ENCODE measurements at regions not wholly inside any gene's neighbourhood (a gene's known extent, or its start where the extent isn't known, plus 50 kb on each side); places are given as distances from the start of the nearest gene placed in this dataset.

- Histone ChIP-seq H3K4me3 (ENCODE audit: insufficient read depth, low read depth, low read length, poor library complexity, severe bottlenecking) (no peak overlapping the region), H3K36me3 (ENCODE audit: control insufficient read depth, insufficient read depth, low read length) (no peaks in the 10 kb centered on the region), H3K27ac (ENCODE audit: insufficient read depth, low read length, poor library complexity, severe bottlenecking) (no peak overlapping the region), H3K9me3 (ENCODE audit: control insufficient read depth, low read length) (no peaks in the 10 kb centered on the region), H3K4me1 (ENCODE audit: control insufficient read depth, insufficient read depth, low read length, poor library complexity, severe bottlenecking) (no peaks in the 10 kb centered on the region), H3K27me3 (replicated peaks; ENCODE audit: control insufficient read depth, insufficient read depth, low read length, poor library complexity, severe bottlenecking) (no peaks in the 10 kb centered on the region)
- no peak for DNase-seq
Measured at GRCh38 chr10:118405928-118406327, 63.8 kb upstream of the FAM204A start.

GRCh38 chr10:118403967-118404366 lies 61.8 kb upstream of the FAM204A start:
- Histone ChIP-seq H3K27ac (ENCODE audit: insufficient read depth, low read length, poor library complexity, severe bottlenecking) (no peak overlapping the region), H3K27me3 (replicated peaks; ENCODE audit: control insufficient read depth, insufficient read depth, low read length, poor library complexity, severe bottlenecking) (no peaks in the 10 kb centered on the region), H3K4me3 (ENCODE audit: insufficient read depth, low read depth, low read length, poor library complexity, severe bottlenecking) (no peak overlapping the region), H3K4me1 (ENCODE audit: control insufficient read depth, insufficient read depth, low read length, poor library complexity, severe bottlenecking) (no peaks in the 10 kb centered on the region), H3K9me3 (ENCODE audit: control insufficient read depth, low read length) (no peaks in the 10 kb centered on the region), H3K36me3 (ENCODE audit: control insufficient read depth, insufficient read depth, low read length) (no peaks in the 10 kb centered on the region)
- no peak for DNase-seq

- no peak overlapping the region for H3K4me3 ChIP-seq (ENCODE audit: insufficient read depth, low read depth, low read length, poor library complexity, severe bottlenecking)
- no peaks in the 10 kb centered on the region for H3K9me3 ChIP-seq (ENCODE audit: control insufficient read depth, low read length)
- H3K36me3 ChIP-seq (ENCODE audit: control insufficient read depth, insufficient read depth, low read length), result no peaks in the 10 kb centered on the region
- DNase-seq, result no peak
- no peak overlapping the region for H3K27ac ChIP-seq (ENCODE audit: insufficient read depth, low read length, poor library complexity, severe bottlenecking)
- no peaks in the 10 kb centered on the region for H3K4me1 ChIP-seq (ENCODE audit: control insufficient read depth, insufficient read depth, low read length, poor library complexity, severe bottlenecking)
- H3K27me3 ChIP-seq (replicated peaks; ENCODE audit: control insufficient read depth, insufficient read depth, low read length, poor library complexity, severe bottlenecking), result no peaks in the 10 kb centered on the region
Measured at GRCh38 chr10:118401708-118402193, 59.6 kb upstream of the FAM204A start.

GRCh38 chr10:118397391-118397790 lies 55.3 kb upstream of the FAM204A start:
- Histone ChIP-seq H3K27me3 (replicated peaks; ENCODE audit: control insufficient read depth, insufficient read depth, low read length, poor library complexity, severe bottlenecking) (no peaks in the 10 kb centered on the region), H3K27ac (ENCODE audit: insufficient read depth, low read length, poor library complexity, severe bottlenecking) (no peak overlapping the region), H3K36me3 (ENCODE audit: control insufficient read depth, insufficient read depth, low read length) (no peaks in the 10 kb centered on the region), H3K4me3 (ENCODE audit: insufficient read depth, low read depth, low read length, poor library complexity, severe bottlenecking) (no peak overlapping the region), H3K9me3 (ENCODE audit: control insufficient read depth, low read length) (no peaks in the 10 kb centered on the region), H3K4me1 (ENCODE audit: control insufficient read depth, insufficient read depth, low read length, poor library complexity, severe bottlenecking) (no peaks in the 10 kb centered on the region)
- DNase-seq, result no peak

GRCh38 chr10:118395947-118396346 lies 53.8 kb upstream of the FAM204A start:
- Histone ChIP-seq H3K27ac (ENCODE audit: insufficient read depth, low read length, poor library complexity, severe bottlenecking) (no peak overlapping the region), H3K4me1 (ENCODE audit: control insufficient read depth, insufficient read depth, low read length, poor library complexity, severe bottlenecking) (no peaks in the 10 kb centered on the region), H3K27me3 (replicated peaks; ENCODE audit: control insufficient read depth, insufficient read depth, low read length, poor library complexity, severe bottlenecking) (no peaks in the 10 kb centered on the region), H3K4me3 (ENCODE audit: insufficient read depth, low read depth, low read length, poor library complexity, severe bottlenecking) (no peak overlapping the region), H3K36me3 (ENCODE audit: control insufficient read depth, insufficient read depth, low read length) (no peaks in the 10 kb centered on the region), H3K9me3 (ENCODE audit: control insufficient read depth, low read length) (no peaks in the 10 kb centered on the region)
- DNase-seq, result no peak

- no peak for DNase-seq
- H3K4me1 ChIP-seq (ENCODE audit: control insufficient read depth, insufficient read depth, low read length, poor library complexity, severe bottlenecking), result no peaks in the 10 kb centered on the region
- H3K27ac ChIP-seq (ENCODE audit: insufficient read depth, low read length, poor library complexity, severe bottlenecking), result no peak overlapping the region
Measured at GRCh38 chr10:118394301-118395200, 52.4 kb upstream of the FAM204A start.

GRCh38 chr10:118392761-118393160 lies 50.6 kb upstream of the FAM204A start:
- H3K4me1 ChIP-seq (ENCODE audit: control insufficient read depth, insufficient read depth, low read length, poor library complexity, severe bottlenecking), result no peaks in the 10 kb centered on the region
- H3K27ac ChIP-seq (ENCODE audit: insufficient read depth, low read length, poor library complexity, severe bottlenecking), result no peak overlapping the region
- no peaks in the 10 kb centered on the region for H3K27me3 ChIP-seq (replicated peaks; ENCODE audit: control insufficient read depth, insufficient read depth, low read length, poor library complexity, severe bottlenecking)
- H3K4me3 ChIP-seq (ENCODE audit: insufficient read depth, low read depth, low read length, poor library complexity, severe bottlenecking), result no peak overlapping the region
- no peak for DNase-seq
- no peaks in the 10 kb centered on the region for H3K9me3 ChIP-seq (ENCODE audit: control insufficient read depth, low read length)
- no peaks in the 10 kb centered on the region for H3K36me3 ChIP-seq (ENCODE audit: control insufficient read depth, insufficient read depth, low read length)

More at GRCh38 chr10:118394301-118395200, 52.4 kb upstream of the FAM204A start:
- no peak overlapping the region for H3K4me3 ChIP-seq (ENCODE audit: insufficient read depth, low read depth, low read length, poor library complexity, severe bottlenecking)
- H3K36me3 ChIP-seq (ENCODE audit: control insufficient read depth, insufficient read depth, low read length), result no peaks in the 10 kb centered on the region
- no peaks in the 10 kb centered on the region for H3K27me3 ChIP-seq (replicated peaks; ENCODE audit: control insufficient read depth, insufficient read depth, low read length, poor library complexity, severe bottlenecking)
- H3K9me3 ChIP-seq (ENCODE audit: control insufficient read depth, low read length), result no peaks in the 10 kb centered on the region
